Hippocampal formation (tissue), 2 donors: ENCODE measurements at regions not wholly inside any gene's neighbourhood (a gene's known extent, or its start where the extent isn't known, plus 50 kb on each side); places are given as distances from the start of the nearest gene placed in this dataset.

Experiments used
- DNase-seq, 2 donors: peaks; one replicate each; lab custom pipeline; 2025; lab: John Stamatoyannopoulos, UW

- no peak for DNase-seq
Observed at GRCh38 chr14:83455561-83455960, 1921.9 kb upstream of the SEL1L start.

- no peak for DNase-seq
Observed at GRCh38 chr14:83461521-83461920, 1927.9 kb upstream of the SEL1L start.

- DNase-seq, result no peak
Observed at GRCh38 chr14:83462759-83463158, 1929.1 kb upstream of the SEL1L start.

- DNase-seq, result peak; percentile 18 to 27
Observed at GRCh38 chr14:83463500-83464098, 1929.9 kb upstream of the SEL1L start.

GRCh38 chr14:83467811-83468210, 1934.2 kb upstream of the SEL1L start:
- no peak for DNase-seq

- no peak for DNase-seq
Observed at GRCh38 chr14:83470466-83470865, 1936.8 kb upstream of the SEL1L start.

GRCh38 chr14:83470959-83471695, 1937.5 kb upstream of the SEL1L start:
- no peak for DNase-seq

GRCh38 chr14:83473416-83474235, 1940.0 kb upstream of the SEL1L start:
- DNase-seq, result no peak

GRCh38 chr14:83478741-83479140, 1945.1 kb upstream of the SEL1L start:
- DNase-seq, result no peak

- DNase-seq, result peak in 1 of 2 donors; percentile 11
Observed at GRCh38 chr14:83483063-83483462, 1949.4 kb upstream of the SEL1L start.

- no peak for DNase-seq
Observed at GRCh38 chr14:83485591-83485990, 1951.9 kb upstream of the SEL1L start.

GRCh38 chr14:83491091-83491490, 1957.4 kb upstream of the SEL1L start:
- DNase-seq, result no peak

- no peak for DNase-seq
Observed at GRCh38 chr14:83520837-83521236, 1987.2 kb upstream of the SEL1L start.

GRCh38 chr14:83529531-83529930, 1995.9 kb upstream of the SEL1L start:
- DNase-seq, result no peak

- DNase-seq, result no peak
Observed at GRCh38 chr14:83533734-83534133, 1996.2 kb upstream of the FLRT2 start.

GRCh38 chr14:83534995-83535394, 1994.9 kb upstream of the FLRT2 start:
- no peak for DNase-seq

GRCh38 chr14:83535444-83535843, 1994.5 kb upstream of the FLRT2 start:
- no peak for DNase-seq

GRCh38 chr14:83541147-83541546, 1988.8 kb upstream of the FLRT2 start:
- no peak for DNase-seq

GRCh38 chr14:83548061-83548839, 1981.7 kb upstream of the FLRT2 start:
- DNase-seq, result no peak

GRCh38 chr14:83556065-83556464, 1973.9 kb upstream of the FLRT2 start:
- no peak for DNase-seq

GRCh38 chr14:83556746-83557453, 1973.0 kb upstream of the FLRT2 start:
- DNase-seq, result no peak
